T1000 (cell line): ENCODE measurements at regions not wholly inside any gene's neighbourhood (a gene's known extent, or its start where the extent isn't known, plus 50 kb on each side); places are given as distances from the start of the nearest gene placed in this dataset.

Experiments used
- DNase-seq: peaks from one replicate; lab custom pipeline; 2025; ENCODE audit warnings: mixed read lengths; lab: John Stamatoyannopoulos, UW

GRCh38 chr4:135605076-135605475, 1403.5 kb upstream of the PABPC4L start:
- no peak for DNase-seq

- DNase-seq: no peak
These were observed 1402.9 kb upstream of the PABPC4L start for GRCh38 chr4:135604531-135604930.

- no peak for DNase-seq
These were observed 1399.8 kb upstream of the PABPC4L start for GRCh38 chr4:135601351-135601750.

DNA sequence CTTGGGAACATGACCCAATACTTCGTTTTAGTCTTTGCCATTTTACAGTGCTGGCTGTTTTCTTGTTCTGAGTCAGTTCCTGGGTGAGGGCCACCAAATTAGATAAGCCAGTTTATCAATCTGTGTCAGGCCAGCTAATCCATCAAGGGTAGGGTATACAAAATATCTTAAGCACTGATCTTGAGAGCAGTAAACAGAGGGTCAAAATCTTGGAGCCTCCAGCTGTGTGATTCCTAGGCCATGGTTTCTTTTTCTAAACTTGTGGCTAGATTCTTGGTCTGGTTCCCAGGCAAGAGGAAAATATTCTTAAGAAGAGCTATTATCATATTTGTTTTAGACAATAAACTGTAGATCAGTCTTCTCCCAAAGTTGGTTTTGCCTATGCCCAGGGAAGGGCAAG, 1396.6 kb upstream of the PABPC4L start:
- no peak for DNase-seq

- no peak for DNase-seq
These were observed 1392.9 kb upstream of the PABPC4L start for GRCh38 chr4:135594521-135594920.

DNA sequence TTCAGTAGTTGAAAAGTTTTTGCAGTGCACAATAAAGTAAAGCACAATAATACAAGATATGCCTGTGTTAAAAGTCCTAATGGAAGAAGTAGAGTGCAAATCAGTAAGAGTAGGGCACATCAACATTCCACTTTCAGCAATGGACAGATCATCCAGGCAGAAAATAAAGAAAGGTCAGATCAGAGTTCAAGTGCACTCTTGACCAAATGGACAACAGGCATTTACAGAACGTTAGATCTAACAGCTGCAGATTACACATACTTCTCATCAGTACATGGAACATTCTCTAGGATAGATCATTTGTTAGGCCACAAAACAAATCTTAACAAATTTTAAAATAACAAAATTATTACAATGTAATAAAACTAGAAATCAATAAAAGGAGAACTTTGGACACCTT, 1373.5 kb upstream of the PABPC4L start:
- no peak for DNase-seq

GRCh38 chr4:135573251-135573650, 1371.7 kb upstream of the PABPC4L start:
- DNase-seq: no peak

DNA sequence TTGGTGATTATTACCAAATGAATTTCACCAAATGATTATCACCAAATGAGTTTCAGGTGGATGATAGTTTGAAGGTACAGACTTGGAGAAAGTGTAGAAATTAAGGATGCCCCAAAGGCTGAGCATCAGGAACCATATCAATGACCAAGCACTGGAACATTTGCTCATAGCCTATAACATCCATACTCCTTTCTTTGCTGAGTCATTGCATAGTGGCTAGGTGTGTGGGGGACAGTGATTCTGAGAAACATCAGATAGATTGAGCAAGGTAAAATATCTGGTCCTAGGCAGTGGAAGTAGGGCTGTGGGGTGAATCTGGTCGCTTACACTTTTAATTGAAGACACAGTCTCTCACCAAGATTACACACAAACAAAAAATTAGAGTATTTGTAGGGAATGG, 1362.5 kb upstream of the PABPC4L start:
- DNase-seq: no peak

DNA sequence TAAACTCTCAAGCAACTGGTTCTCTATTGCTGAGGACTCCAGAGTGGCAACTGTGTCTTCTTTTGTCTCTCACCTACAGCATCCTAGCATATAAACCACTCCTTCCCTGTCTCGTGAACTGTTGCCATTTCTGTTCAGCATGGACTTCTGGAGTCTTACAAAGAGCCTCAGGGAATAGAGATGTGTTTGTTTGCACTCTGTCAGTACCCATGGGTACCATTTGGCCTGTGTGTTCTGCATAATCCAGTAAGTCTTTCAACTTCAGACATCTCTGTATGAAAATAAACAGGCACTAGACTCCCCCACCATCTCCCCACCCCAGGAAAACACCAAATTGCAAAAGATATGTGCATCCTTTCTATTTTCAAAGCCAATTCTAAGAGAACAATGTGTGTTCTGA, 1351.6 kb upstream of the PABPC4L start:
- DNase-seq: no peak

- DNase-seq: no peak
These were observed 1350.5 kb upstream of the PABPC4L start for GRCh38 chr4:135552131-135552530.

DNA sequence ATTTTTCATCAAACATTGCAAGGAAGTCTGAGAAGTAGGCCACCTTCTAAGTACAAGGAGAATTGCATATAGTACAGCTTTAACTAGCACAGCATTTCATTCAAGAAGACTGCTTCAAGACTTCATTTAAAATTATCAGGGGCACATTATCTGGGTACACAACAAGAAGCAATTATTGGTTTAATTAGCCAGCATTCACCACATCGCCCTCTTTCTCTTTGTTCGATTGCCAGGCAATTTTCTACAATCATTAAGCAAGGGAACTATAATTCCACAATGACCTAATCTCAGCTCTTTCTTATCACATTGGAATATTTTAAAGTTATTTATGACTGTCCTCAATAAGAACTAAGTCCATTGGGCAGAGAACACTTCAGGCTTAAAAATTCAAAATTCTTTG, 1347.1 kb upstream of the PABPC4L start:
- no peak for DNase-seq

- DNase-seq: no peak
These were observed 1344.2 kb upstream of the PABPC4L start for GRCh38 chr4:135545616-135546317.

GRCh38 chr4:135538698-135539097, 1337.1 kb upstream of the PABPC4L start:
- DNase-seq: no peak

GRCh38 chr4:135533053-135533452, 1331.5 kb upstream of the PABPC4L start:
- DNase-seq: no peak

- DNase-seq: no peak
These were observed 1330.5 kb upstream of the PABPC4L start for GRCh38 chr4:135532132-135532531.

GRCh38 chr4:135515295-135515694, 1313.7 kb upstream of the PABPC4L start:
- no peak for DNase-seq

GRCh38 chr4:135510582-135510981, 1309.0 kb upstream of the PABPC4L start:
- DNase-seq: no peak

GRCh38 chr4:135508006-135508714, 1306.6 kb upstream of the PABPC4L start:
- DNase-seq: peak; percentile 11

DNA sequence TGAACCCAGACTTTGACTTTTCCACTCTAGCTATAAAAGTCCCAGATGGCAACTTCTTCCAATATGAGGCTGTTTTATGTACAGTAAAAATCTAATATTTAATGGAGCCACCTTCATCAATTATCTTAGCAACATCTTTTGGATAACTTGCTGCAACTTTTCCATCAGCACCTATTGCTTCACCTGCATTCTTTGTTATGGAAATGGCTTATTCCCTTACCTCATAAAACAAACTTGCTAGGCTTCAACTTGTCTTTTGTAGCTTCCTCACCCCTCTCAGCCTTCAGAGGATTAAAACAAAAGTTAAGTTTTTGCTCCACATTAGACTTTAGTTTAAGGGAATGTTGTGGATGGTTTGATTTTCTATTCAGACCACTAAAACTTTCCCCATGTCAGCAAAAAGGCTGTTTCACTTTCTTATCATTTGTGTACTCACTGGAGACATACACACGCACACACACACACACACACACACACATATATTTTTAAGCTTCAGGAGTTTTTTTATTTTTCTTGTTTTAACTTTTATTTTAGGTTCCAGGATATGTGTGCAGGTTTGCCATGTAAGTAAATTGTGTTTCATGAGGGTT, 1296.1 kb upstream of the PABPC4L start:
- DNase-seq: no peak

DNA sequence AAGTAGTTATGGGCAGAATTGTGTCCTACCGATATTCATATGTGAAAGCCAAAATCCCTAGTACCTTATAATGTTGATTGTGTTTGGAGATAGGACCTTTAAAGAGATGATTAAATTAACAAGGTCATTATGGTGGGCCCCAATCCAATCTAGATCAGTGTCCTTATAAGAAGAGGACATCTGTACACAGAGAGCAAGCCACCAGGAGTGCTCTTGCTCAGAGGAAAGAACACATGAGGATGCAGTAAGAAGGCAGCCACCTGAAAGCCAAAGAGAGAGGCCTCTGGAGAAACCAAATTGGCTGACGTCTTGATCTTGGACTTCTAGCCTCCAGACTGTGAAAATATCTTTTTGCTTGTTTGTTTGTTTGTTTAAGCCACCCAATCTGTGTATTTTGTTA, 1290.8 kb upstream of the PABPC4L start:
- DNase-seq: no peak

GRCh38 chr4:135485371-135485770, 1283.8 kb upstream of the PABPC4L start:
- no peak for DNase-seq

- DNase-seq: no peak
These were observed 1274.7 kb upstream of the PABPC4L start for GRCh38 chr4:135476272-135476671.

DNA sequence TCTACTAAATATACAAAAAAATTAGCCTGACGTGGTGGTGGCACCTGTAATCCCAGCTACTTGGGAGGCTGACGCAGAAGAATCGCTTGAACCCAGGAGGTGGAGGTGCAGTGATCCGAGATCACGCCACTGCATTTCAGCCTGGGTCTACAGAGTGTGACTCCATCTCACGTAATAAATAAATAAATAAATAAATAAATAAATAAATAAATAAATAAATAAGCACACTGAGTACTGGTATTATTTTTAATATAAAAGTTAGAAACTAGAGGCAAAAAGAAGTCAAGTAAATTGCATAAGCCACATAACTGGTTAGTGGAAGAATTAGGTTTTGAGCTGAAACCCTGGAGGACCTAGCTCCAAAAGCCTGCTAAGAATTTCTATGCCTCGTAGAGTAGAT, 1262.7 kb upstream of the PABPC4L start:
- DNase-seq: no peak
